BE2C (cell line): ENCODE measurements at regions not wholly inside any gene's neighbourhood (a gene's known extent, or its start where the extent isn't known, plus 50 kb on each side); places are given as distances from the start of the nearest gene placed in this dataset.

Source experiments
- DNase-seq: peaks from one replicate; pipeline ENCODE4 v3.0.0-alpha.2; 2020
- H3K27me3 ChIP-seq: fragments of 250-450 bp; sonication (Bioruptor Pico); 2 replicates; pipeline ENCODE4 v1.5.1; 2020; ENCODE audit warnings: mild to moderate bottlenecking
- H3K36me3 ChIP-seq: fragments of 250-450 bp; sonication (Bioruptor Pico); 2 replicates; pipeline ENCODE4 v1.5.1; 2020; ENCODE audit warnings: mild to moderate bottlenecking
- H3K4me1 ChIP-seq: fragments of 250-450 bp; sonication (Bioruptor Pico); 2 replicates; pipeline ENCODE4 v1.5.1; 2020
- H3K4me3 ChIP-seq: 2 replicates; pipeline ENCODE4 v1.5.1; 2011; ENCODE audit warnings: low read depth, low read length
- H3K9me3 ChIP-seq: fragments of 250-450 bp; sonication (Bioruptor Pico); 2 replicates; pipeline ENCODE4 v1.5.1; 2020
- CTCF ChIP-seq: IDR thresholded peaks from 2 replicates; pipeline ENCODE4 v1.5.1; 2012; ENCODE audit warnings: mild to moderate bottlenecking, low read depth, low read length

GRCh38 chr2:103324671-103325070, 562.8 kb downstream of the TMEM182 start:
- no peaks in the 10 kb centered on the region for H3K36me3 ChIP-seq
- H3K4me3 ChIP-seq: no peak overlapping the region
- DNase-seq: no peak
- H3K27me3 ChIP-seq: no peaks in the 10 kb centered on the region
- H3K9me3 ChIP-seq: no peaks in the 10 kb centered on the region
- TF ChIP-seq CTCF: no peak
- H3K4me1 ChIP-seq: no peaks in the 10 kb centered on the region

- no peaks in the 10 kb centered on the region for H3K4me1 ChIP-seq
- H3K36me3 ChIP-seq: no peaks in the 10 kb centered on the region
- no peaks in the 10 kb centered on the region for H3K27me3 ChIP-seq
- no peak for TF ChIP-seq CTCF
- H3K9me3 ChIP-seq: no peaks in the 10 kb centered on the region
- H3K4me3 ChIP-seq: no peak overlapping the region
- no peak for DNase-seq
Observed at GRCh38 chr2:103327386-103327785, 565.6 kb downstream of the TMEM182 start.

- TF ChIP-seq CTCF: no peak
- no peaks in the 10 kb centered on the region for H3K36me3 ChIP-seq
- H3K27me3 ChIP-seq: no peaks in the 10 kb centered on the region
- no peaks in the 10 kb centered on the region for H3K9me3 ChIP-seq
- H3K4me1 ChIP-seq: no peaks in the 10 kb centered on the region
- no peak for DNase-seq
- H3K4me3 ChIP-seq: no peak overlapping the region
Observed at GRCh38 chr2:103327966-103328365, 566.1 kb downstream of the TMEM182 start.

GRCh38 chr2:103335403-103335802, 573.6 kb downstream of the TMEM182 start:
- Histone ChIP-seq H3K4me3 (no peak overlapping the region), H3K27me3 (no peaks in the 10 kb centered on the region), H3K9me3 (no peaks in the 10 kb centered on the region), H3K4me1 (no peaks in the 10 kb centered on the region), H3K36me3 (no peaks in the 10 kb centered on the region)
- no peak for TF ChIP-seq CTCF
- DNase-seq: no peak

- no peak for TF ChIP-seq CTCF
- H3K4me3 ChIP-seq: no peak overlapping the region
Observed at GRCh38 chr2:103338819-103339218, 577.0 kb downstream of the TMEM182 start.

GRCh38 chr2:103346780-103347179, 584.9 kb downstream of the TMEM182 start:
- DNase-seq: no peak
- Histone ChIP-seq H3K36me3 (no peaks in the 10 kb centered on the region), H3K27me3 (no peaks in the 10 kb centered on the region), H3K4me3 (no peak overlapping the region), H3K4me1 (no peaks in the 10 kb centered on the region), H3K9me3 (no peaks in the 10 kb centered on the region)
- no peak for TF ChIP-seq CTCF

More at GRCh38 chr2:103338819-103339218, 577.0 kb downstream of the TMEM182 start:
- Histone ChIP-seq H3K9me3 (no peaks in the 10 kb centered on the region), H3K36me3 (no peaks in the 10 kb centered on the region), H3K27me3 (no peaks in the 10 kb centered on the region), H3K4me1 (no peaks in the 10 kb centered on the region)
- DNase-seq: no peak
